ENCODE measurements at regions not wholly inside any gene's neighbourhood (a gene's known extent, or its start where the extent isn't known, plus 50 kb on each side); places are given as distances from the start of the nearest gene placed in this dataset.

- Histone ChIP-seq H3K4me2 (peak overlapping the region; percentile 69), H3K4me3 (no peak overlapping the region), H3K9me3 (0 out of 3 replicates have a peak, but pooled peaks cover 9% of the 10 kb centered on the region), H3K27ac (peak overlapping the region; percentile 63 to 83), H3K4me1 (peaks cover 32% of the 10 kb centered on the region)
- no peak for FAIRE-seq
- TF ChIP-seq CBX2 (IDR thresholded peaks at IDR 0.05; ENCODE audit: borderline replicate concordance, low read depth), result no peak
- peak in 1 of 2 experiments; percentile 13; a peak in 2 of 5 replicates for TF ChIP-seq JUN (IDR thresholded peaks at IDR 0.05)
- WGBS (ENCODE audit: missing lambda C conversion rate), result 9% methylated on average over 1 of the region's 1 CpG
- no peak for DNase-seq (ENCODE audit: low read depth in 1 of 2, low spot score in 1 of 2)
- POLR2A ChIA-PET, result no interaction called here
- ATAC-seq, result peak in 1 of 2 experiments; percentile 81; a peak in 3 of 6 replicates
- CTCF ChIA-PET, result no interaction called here
Observed at GRCh38 chr3:102980355-102980696, 545.5 kb downstream of the ZPLD1 start.

- no peak for ATAC-seq
- no peaks in the 10 kb centered on the region for H3K9me3 ChIP-seq
- TF ChIP-seq SREBF2 (IDR thresholded peaks at IDR 0.05) (no peak), CTCF (IDR thresholded peaks at IDR 0.05) (no peak), HES2 (IDR thresholded peaks at IDR 0.05) (no peak), MYC (IDR thresholded peaks at IDR 0.05; ENCODE audit: borderline replicate concordance, low read length) (no peak), RARB (CRISPR knock-in tag; IDR thresholded peaks at IDR 0.05) (no peak), ESRRA (IDR thresholded peaks at IDR 0.05; ENCODE audit: borderline replicate concordance, low read length) (no peak), MAFK (IDR thresholded peaks at IDR 0.05; ENCODE audit: partially characterized antibody) (no peak), EHMT2 (IDR thresholded peaks at IDR 0.05; ENCODE audit: low read depth) (no peak), TP53 (CRISPR knock-in tag; IDR thresholded peaks at IDR 0.05) (no peak), MAX (IDR thresholded peaks at IDR 0.05) (no peak), EHF (CRISPR knock-in tag; IDR thresholded peaks at IDR 0.05) (no peak), CHD2 (IDR thresholded peaks at IDR 0.05; ENCODE audit: low read length, partially characterized antibody) (no peak)
- DNase-seq (ENCODE audit: low read depth in 1 of 2, low spot score in 1 of 2), result no peak
- FAIRE-seq, result no peak
- no peak overlapping the region for H3K4me2 ChIP-seq
- H3K27ac ChIP-seq, result no peak overlapping the region
- H3K4me1 ChIP-seq, result no peaks in the 10 kb centered on the region
- ChIA-PET CTCF (no interaction called here), POLR2A (no interaction called here)
- 45% methylated on average over 6 of the region's 6 CpGs for WGBS (ENCODE audit: missing lambda C conversion rate)
- no peak overlapping the region for H3K4me3 ChIP-seq
Observed at GRCh38 chr3:103002425-103003176, 567.8 kb downstream of the ZPLD1 start.

- Histone ChIP-seq H3K4me1 (no peaks in the 10 kb centered on the region), H3K4me3 (no peak overlapping the region), H3K4me2 (no peak overlapping the region), H3K9me3 (no peaks in the 10 kb centered on the region), H3K27ac (no peak overlapping the region)
- ATAC-seq (no peak), FAIRE-seq (no peak), DNase-seq (ENCODE audit: low read depth in 1 of 2, low spot score in 1 of 2) (no peak)
- POLR2A ChIA-PET, result no interaction called here
- CTCF ChIA-PET, result interaction anchor here (0.5 kb wide), 1 partner anchor 758 kb away, joined by 4 read pairs; no protein-coding TSS in a partner anchor
- WGBS (ENCODE audit: missing lambda C conversion rate), result 31% methylated on average over 4 of the region's 4 CpGs
- TF ChIP-seq PHF8 (IDR thresholded peaks at IDR 0.05; ENCODE audit: borderline replicate concordance, low read depth) (no peak), CHD4 (IDR thresholded peaks at IDR 0.05; ENCODE audit: borderline replicate concordance) (no peak), CBX2 (IDR thresholded peaks at IDR 0.05; ENCODE audit: borderline replicate concordance, low read depth) (no peak), HOXA7 (CRISPR knock-in tag; IDR thresholded peaks at IDR 0.05) (no peak), ZC3H11A (IDR thresholded peaks at IDR 0.05) (no peak), MYC (IDR thresholded peaks at IDR 0.05; ENCODE audit: borderline replicate concordance, low read length) (no peak), RAD21 (conservative IDR thresholded peaks at IDR 0.05 in 1 of 2, IDR thresholded peaks at IDR 0.05 in 1 of 2) (no peak), SREBF2 (IDR thresholded peaks at IDR 0.05) (no peak), USF2 (IDR thresholded peaks at IDR 0.05) (no peak), CEBPB (IDR thresholded peaks at IDR 0.05) (no peak)
Observed at GRCh38 chr3:103006526-103007183, 571.8 kb downstream of the ZPLD1 start.

Data from A549 (cell line).